CD4-positive, alpha-beta T cell treated with Interleukin-2 at 100 ng/mL for 4 hours (primary cell): ENCODE measurements at regions not wholly inside any gene's neighbourhood (a gene's known extent, or its start where the extent isn't known, plus 50 kb on each side); places are given as distances from the start of the nearest gene placed in this dataset.
A peak's percentile ranks its signal among the peaks of the same experiment; 100 is the strongest.

Source experiments
- DNase-seq: peaks from one replicate; pipeline ENCODE4 v3.0.0-alpha.2; 2020; ENCODE audit warnings: low spot score

DNA sequence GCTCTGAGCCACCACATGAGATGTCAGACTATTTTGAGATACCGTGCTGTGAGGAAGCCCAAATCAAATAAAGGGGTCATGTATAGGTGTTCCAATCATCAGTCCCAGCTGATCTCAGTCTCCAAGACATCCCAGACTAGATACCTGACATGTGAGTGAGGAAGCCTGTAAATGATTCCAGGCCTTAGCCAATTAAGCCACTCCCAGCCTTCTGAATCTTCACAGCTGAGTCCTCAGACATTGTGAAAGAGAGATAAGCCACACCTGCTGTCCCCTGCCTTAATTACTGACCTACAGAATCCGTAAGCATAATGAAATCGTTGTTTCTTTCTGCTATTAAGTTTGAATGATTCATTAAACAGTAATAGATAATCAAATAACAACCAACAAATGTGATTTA, 671.4 kb downstream of the ZNF674 start:
- no peak for DNase-seq

- no peak for DNase-seq
Observed at GRCh38 chrX:45872480-45872879, 671.8 kb upstream of the DIPK2B start.

GRCh38 chrX:45868425-45868824, 667.7 kb upstream of the DIPK2B start:
- DNase-seq: no peak

- no peak for DNase-seq
Observed at GRCh38 chrX:45862801-45863200, 662.1 kb upstream of the DIPK2B start.

GRCh38 chrX:45860450-45860849, 659.8 kb upstream of the DIPK2B start:
- no peak for DNase-seq

DNA sequence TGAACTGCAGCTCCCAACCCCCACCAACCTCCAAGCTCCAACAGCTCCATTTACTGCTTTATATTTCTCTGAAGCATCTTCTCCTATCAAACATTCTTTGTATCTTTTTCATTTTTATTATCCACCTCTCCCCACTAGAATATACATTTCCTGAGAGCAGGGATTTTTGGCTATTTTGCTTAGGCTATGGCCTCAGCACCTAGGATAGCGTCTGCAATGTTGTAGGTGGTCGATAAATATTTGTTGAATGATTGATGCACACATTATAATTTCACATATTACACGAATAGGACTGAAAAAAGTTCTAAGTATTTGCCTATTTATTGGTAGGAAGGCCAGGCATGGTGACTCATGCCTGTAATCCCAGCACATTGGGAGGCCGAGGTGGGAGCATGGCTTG, 658.7 kb upstream of the DIPK2B start:
- DNase-seq: no peak

- peak; percentile 42 for DNase-seq
Observed at GRCh38 chrX:45852884-45853283, 652.2 kb upstream of the DIPK2B start.

GRCh38 chrX:45851434-45851991, 650.8 kb upstream of the DIPK2B start:
- peak; percentile 49 for DNase-seq

DNA sequence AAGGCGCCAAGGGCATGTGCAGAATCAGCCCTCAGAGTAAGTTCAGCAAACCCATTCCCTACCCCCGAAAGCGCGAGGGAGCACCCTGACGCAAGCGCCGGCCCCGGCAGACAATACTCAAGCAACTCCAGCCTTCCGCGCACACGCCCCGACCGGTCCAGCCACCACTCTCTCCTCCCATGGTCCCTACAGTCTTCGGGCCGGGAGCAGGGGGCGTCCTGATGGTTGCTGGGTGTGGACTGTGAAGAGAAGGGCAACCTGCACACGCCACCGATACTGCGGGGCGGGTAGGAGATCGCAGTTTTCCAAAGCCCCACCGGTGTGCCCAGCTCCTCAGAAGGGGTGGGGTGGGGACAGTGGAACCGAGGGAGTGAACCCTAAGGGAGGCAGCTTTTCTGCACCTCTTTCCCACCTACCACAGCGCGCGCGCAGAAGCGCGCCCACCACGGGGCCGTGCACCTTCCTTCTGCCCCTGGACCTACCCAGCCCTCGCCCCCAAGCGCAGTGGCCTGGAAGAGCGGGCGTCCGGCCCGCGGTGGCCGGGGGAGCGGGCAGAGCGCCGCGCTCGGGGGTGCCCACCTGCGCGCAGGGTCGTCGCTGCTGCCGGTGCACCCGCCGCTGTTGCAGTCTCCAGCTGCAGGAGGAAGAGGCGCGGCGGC, 650.2 kb upstream of the DIPK2B start:
- DNase-seq: no peak

- no peak for DNase-seq
Observed at GRCh38 chrX:45850197-45850774, 649.6 kb upstream of the DIPK2B start.

DNA sequence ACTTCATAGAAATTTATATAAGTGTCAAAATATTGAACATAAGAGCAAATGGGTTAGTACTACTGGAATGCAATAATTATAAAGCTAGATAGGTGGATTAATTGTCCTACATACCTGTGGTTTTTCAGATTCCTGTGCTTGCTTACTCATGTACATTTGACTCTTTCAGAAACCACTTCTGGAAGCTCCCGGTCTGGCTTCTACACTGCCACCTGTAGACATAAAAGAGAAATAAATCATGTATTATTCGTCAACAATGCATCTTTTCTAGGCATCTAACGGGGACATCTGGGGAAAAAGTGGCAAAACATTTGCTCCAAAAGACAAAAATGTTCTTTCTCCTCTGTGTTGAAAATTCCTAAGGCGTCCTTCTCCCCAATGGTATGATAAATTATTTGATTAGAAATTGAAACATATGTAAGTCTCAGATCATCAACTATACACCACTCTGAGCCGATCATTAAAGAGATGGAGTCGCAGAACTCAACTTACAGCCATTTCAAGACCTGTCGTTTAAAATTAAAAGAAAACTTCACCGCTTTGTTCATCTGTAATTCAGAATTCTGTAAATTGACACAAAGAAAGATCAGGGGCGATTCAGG, 648.7 kb upstream of the DIPK2B start:
- DNase-seq: peak; percentile 56

- no peak for DNase-seq
Observed at GRCh38 chrX:45847961-45848360, 647.3 kb upstream of the DIPK2B start.

DNA sequence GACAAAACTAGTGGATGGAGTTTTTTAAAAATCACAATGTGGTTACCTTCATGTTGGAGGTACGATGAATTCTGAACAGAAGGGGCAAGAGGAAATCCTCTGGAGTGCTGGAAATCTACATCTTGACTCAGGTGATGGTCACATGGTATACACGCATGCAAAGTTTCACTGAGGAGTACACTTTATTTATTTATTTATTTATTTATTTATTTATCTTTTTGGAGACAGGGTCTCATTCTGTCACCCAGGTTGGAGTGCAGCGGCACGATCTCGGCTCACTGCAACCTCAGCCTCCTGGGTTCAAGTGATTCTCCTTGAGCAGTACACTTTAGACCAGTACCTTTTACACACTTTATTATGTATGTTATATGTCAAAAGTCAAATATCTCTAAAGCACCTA, 645.7 kb upstream of the DIPK2B start:
- DNase-seq: no peak

DNA sequence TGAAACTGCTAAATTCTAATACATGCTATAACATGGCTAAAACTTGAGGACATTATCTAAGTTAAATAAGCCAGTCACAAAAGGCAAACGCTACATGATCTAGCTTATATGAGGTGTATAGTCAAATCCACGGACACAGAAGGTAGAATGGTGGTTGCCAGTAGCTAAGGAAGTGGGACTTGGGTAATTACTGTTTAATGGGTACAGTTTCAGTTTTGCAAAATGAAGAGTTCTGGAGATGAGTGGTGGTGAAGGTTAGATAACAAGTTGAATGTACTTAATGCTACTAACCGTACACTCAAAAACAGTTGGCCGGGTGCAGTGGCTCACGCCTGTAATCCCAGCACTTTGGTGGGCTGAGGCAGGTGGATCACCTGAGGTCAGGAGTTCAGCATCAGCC, 644.5 kb upstream of the DIPK2B start:
- no peak for DNase-seq

DNA sequence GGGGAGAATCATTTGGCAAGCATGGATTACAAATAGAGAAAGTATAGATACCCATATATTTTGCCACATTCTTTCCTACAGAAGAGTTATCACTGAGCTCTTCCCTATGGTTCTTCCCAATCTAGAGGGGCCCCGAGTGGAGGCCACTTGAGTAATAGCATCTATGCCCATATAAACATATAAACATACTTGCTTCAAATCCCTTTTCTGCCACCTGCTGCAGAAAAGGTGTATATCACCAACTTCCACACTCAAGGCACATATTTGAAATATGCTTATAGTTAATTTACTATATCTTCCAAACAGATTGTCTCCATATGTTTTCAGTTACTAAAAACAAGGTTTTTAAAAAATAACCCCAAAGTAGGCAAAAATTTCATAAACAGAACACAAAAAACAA, 642.8 kb upstream of the DIPK2B start:
- peak; percentile 40 for DNase-seq

GRCh38 chrX:45842926-45843315, 642.2 kb upstream of the DIPK2B start:
- no peak for DNase-seq

GRCh38 chrX:45842207-45842925, 641.7 kb upstream of the DIPK2B start:
- DNase-seq: no peak

- DNase-seq: no peak
Observed at GRCh38 chrX:45840411-45840950, 639.8 kb upstream of the DIPK2B start.

GRCh38 chrX:45830343-45830742, 629.7 kb upstream of the DIPK2B start:
- DNase-seq: no peak

- no peak for DNase-seq
Observed at GRCh38 chrX:45824471-45824870, 623.8 kb upstream of the DIPK2B start.

DNA sequence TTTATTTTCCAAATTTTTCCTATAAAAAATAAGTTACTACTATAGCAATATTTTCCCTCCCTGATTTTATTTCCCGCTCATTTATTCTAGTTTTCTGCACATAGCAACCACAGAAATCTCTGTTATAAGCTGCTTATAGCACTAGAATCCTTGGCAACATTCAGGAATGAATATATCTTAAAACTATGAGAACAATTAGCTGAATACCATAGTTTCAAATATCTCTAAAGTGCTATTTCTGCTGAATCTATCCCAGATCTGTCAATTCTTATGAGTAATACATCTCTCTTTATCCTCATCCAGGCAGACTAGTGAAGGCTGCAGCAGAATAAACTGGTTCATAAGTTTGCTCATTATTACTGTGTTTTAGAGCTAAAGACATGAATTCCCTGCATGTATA, 622.9 kb upstream of the DIPK2B start:
- DNase-seq: no peak

- DNase-seq: no peak
Observed at GRCh38 chrX:45822124-45822523, 621.4 kb upstream of the DIPK2B start.

GRCh38 chrX:45818913-45819312, 618.2 kb upstream of the DIPK2B start:
- no peak for DNase-seq
